ENCODE measurements at regions not wholly inside any gene's neighbourhood (a gene's known extent, or its start where the extent isn't known, plus 50 kb on each side); places are given as distances from the start of the nearest gene placed in this dataset.

- TF ChIP-seq REST (IDR thresholded peaks at IDR 0.05; ENCODE audit: unreplicated experiment) (no peak), CREB1 (CRISPR knock-in tag; IDR thresholded peaks at IDR 0.05; ENCODE audit: low read depth) (no peak), JUNB (IDR thresholded peaks at IDR 0.05; ENCODE audit: unreplicated experiment) (no peak), STAT1 (IDR thresholded peaks at IDR 0.05; ENCODE audit: unreplicated experiment) (no peak), EZH2phosphoT487 (IDR thresholded peaks at IDR 0.05; ENCODE audit: unreplicated experiment) (no peak), NANOG (IDR thresholded peaks at IDR 0.05; ENCODE audit: borderline replicate concordance) (no peak)
Observed at GRCh38 chr11:126129727-126130671, 67.3 kb upstream of the CDON start (continued).

GRCh38 chr11:126127898-126128297, 65.2 kb upstream of the CDON start:
- peak overlapping the region; percentile 75 for H2AFZ ChIP-seq

More at GRCh38 chr11:126127898-126128297, 65.2 kb upstream of the CDON start:
- Histone ChIP-seq H3K9me2 (ENCODE audit: insufficient read depth) (no peaks in the 10 kb centered on the region), H3K4me1 (ENCODE audit: insufficient read depth) (peaks cover 11% of the 10 kb centered on the region), H3K4me2 (0 out of 2 replicates have a peak overlapping the region, but pooled peaks have one; percentile 5), H3K36me3 (ENCODE audit: insufficient read depth) (no peaks in the 10 kb centered on the region), H3K27ac (ENCODE audit: low read depth) (no peak overlapping the region), H3K27me3 (ENCODE audit: insufficient read depth) (no peaks in the 10 kb centered on the region), H3F3A (replicated peaks; ENCODE audit: low read depth) (0 out of 2 replicates have a peak, but pooled peaks cover 2% of the 10 kb centered on the region), H3K79me2 (replicated peaks; ENCODE audit: insufficient read depth) (no peaks in the 10 kb centered on the region), H3K4me3 (no peak overlapping the region), H4K20me1 (replicated peaks; ENCODE audit: insufficient read depth) (no peaks in the 10 kb centered on the region)
- Mint-ChIP-seq H3K36me3 (ENCODE audit: low read depth) (no peaks in the 10 kb centered on the region), H3K4me3 (no peak overlapping the region), H3K4me1 (peaks cover 33% of the 10 kb centered on the region), H3K27me3 (ENCODE audit: insufficient read depth, low read depth, poor library complexity) (peaks cover 14% of the 10 kb centered on the region), H3K27ac (no peak overlapping the region), H3K9me3 (no peaks in the 10 kb centered on the region; the same call in 2 of the 3 replicates)
- ATAC-seq, result peak; percentile 33
- TF ChIP-seq ZNF114 (CRISPR knock-in tag; IDR thresholded peaks at IDR 0.05), result no peak
- no peak for TF ChIP-seq STAT1 (IDR thresholded peaks at IDR 0.05; ENCODE audit: unreplicated experiment)
- no peak for TF ChIP-seq POLR2AphosphoS5 (IDR thresholded peaks at IDR 0.05; ENCODE audit: low read depth)
- TF ChIP-seq ZNF331 (CRISPR knock-in tag; IDR thresholded peaks at IDR 0.05; ENCODE audit: low read depth), result no peak
- TF ChIP-seq CREB1 (CRISPR knock-in tag; IDR thresholded peaks at IDR 0.05; ENCODE audit: low read depth), result no peak
- TF ChIP-seq REST (IDR thresholded peaks at IDR 0.05; ENCODE audit: unreplicated experiment), result no peak
- TF ChIP-seq ETS1 (IDR thresholded peaks at IDR 0.05), result no peak
- no peak for TF ChIP-seq JUNB (IDR thresholded peaks at IDR 0.05; ENCODE audit: unreplicated experiment)
- TF ChIP-seq NANOG (IDR thresholded peaks at IDR 0.05; ENCODE audit: borderline replicate concordance), result no peak
- no peak for TF ChIP-seq EZH2 (IDR thresholded peaks at IDR 0.05; ENCODE audit: low read depth, unreplicated experiment)
- no peak for TF ChIP-seq EZH2phosphoT487 (IDR thresholded peaks at IDR 0.05; ENCODE audit: unreplicated experiment)
- no peak for DNase-seq (ENCODE audit: low spot score)
